ENCODE measurements at regions not wholly inside any gene's neighbourhood (a gene's known extent, or its start where the extent isn't known, plus 50 kb on each side); places are given as distances from the start of the nearest gene placed in this dataset.
"Not testable (repeated sequence)": the region's sequence is repeated elsewhere in the genome, so short reads cannot be mapped to it uniquely, and the experiment has no call there.

GRCh38 chr2:234395891-234396420 is 100.9 kb downstream of the ARL4C start:
- no peak for ATAC-seq (replicated peaks)
- Mint-ChIP-seq H3K27me3 (no peaks in the 10 kb centered on the region), H3K4me3 (no peak overlapping the region), H3K4me1 (peaks cover 50% of the 10 kb centered on the region), H3K27ac (peak overlapping the region; percentile 52), H3K36me3 (ENCODE audit: low read depth) (no peaks in the 10 kb centered on the region), H3K9me3 (no peaks in the 10 kb centered on the region)

GRCh38 chr2:234394450-234394849 is 102.4 kb downstream of the ARL4C start:
- Mint-ChIP-seq H3K27me3 (no peaks in the 10 kb centered on the region), H3K4me3 (peak overlapping the region; percentile 51), H3K4me1 (peaks cover 42% of the 10 kb centered on the region), H3K9me3 (no peaks in the 10 kb centered on the region), H3K36me3 (ENCODE audit: low read depth) (no peaks in the 10 kb centered on the region), H3K27ac (peak overlapping the region; percentile 4)
- ATAC-seq (replicated peaks): no peak

GRCh38 chr2:234393354-234393753 is 103.5 kb downstream of the ARL4C start:
- Mint-ChIP-seq H3K9me3 (no peaks in the 10 kb centered on the region), H3K27me3 (no peaks in the 10 kb centered on the region), H3K36me3 (ENCODE audit: low read depth) (no peaks in the 10 kb centered on the region), H3K27ac (peak overlapping the region; percentile 4), H3K4me3 (peak overlapping the region; percentile 51), H3K4me1 (peaks cover 36% of the 10 kb centered on the region)
- ATAC-seq (replicated peaks): no peak

GRCh38 chr2:234392041-234392615 is 104.8 kb downstream of the ARL4C start:
- ATAC-seq (replicated peaks): peak; percentile 52
- Mint-ChIP-seq H3K4me1 (peaks cover 36% of the 10 kb centered on the region), H3K9me3 (no peaks in the 10 kb centered on the region), H3K27ac (peak overlapping the region; percentile 10), H3K36me3 (ENCODE audit: low read depth) (no peaks in the 10 kb centered on the region), H3K4me3 (no peak overlapping the region), H3K27me3 (no peaks in the 10 kb centered on the region)

- H3K9me3 Mint-ChIP-seq: peaks cover 2% of the 10 kb centered on the region
- no peaks in the 10 kb centered on the region for H3K36me3 Mint-ChIP-seq (ENCODE audit: low read depth)
- H3K4me3 Mint-ChIP-seq: no peak overlapping the region
- ATAC-seq (replicated peaks): no peak
- peaks cover 36% of the 10 kb centered on the region for H3K4me1 Mint-ChIP-seq
- peak overlapping the region; percentile 10 for H3K27ac Mint-ChIP-seq
- H3K27me3 Mint-ChIP-seq: no peaks in the 10 kb centered on the region
Measured at GRCh38 chr2:234391625-234392024, 105.3 kb downstream of the ARL4C start.

- H3K4me1 Mint-ChIP-seq: peaks cover 30% of the 10 kb centered on the region
- not testable (repeated sequence) for H3K4me3 Mint-ChIP-seq; H3K27me3 Mint-ChIP-seq; H3K27ac Mint-ChIP-seq; H3K9me3 Mint-ChIP-seq; H3K36me3 Mint-ChIP-seq (ENCODE audit: low read depth); ATAC-seq (replicated peaks)
Measured at GRCh38 chr2:234389661-234390060, 107.2 kb downstream of the ARL4C start.

- no peak for ATAC-seq (replicated peaks)
- Mint-ChIP-seq H3K4me3 (no peak overlapping the region), H3K9me3 (peaks cover 3% of the 10 kb centered on the region), H3K27ac (no peak overlapping the region), H3K27me3 (no peaks in the 10 kb centered on the region), H3K36me3 (ENCODE audit: low read depth) (no peaks in the 10 kb centered on the region), H3K4me1 (peaks cover 20% of the 10 kb centered on the region)
Measured at GRCh38 chr2:234388591-234388990, 108.3 kb downstream of the ARL4C start.

- H3K4me1 Mint-ChIP-seq: peaks cover 9% of the 10 kb centered on the region
- no peak for ATAC-seq (replicated peaks)
- H3K4me3 Mint-ChIP-seq: no peak overlapping the region
- H3K9me3 Mint-ChIP-seq: peaks cover 3% of the 10 kb centered on the region
- no peaks in the 10 kb centered on the region for H3K27me3 Mint-ChIP-seq
- peak overlapping the region; percentile 9 for H3K27ac Mint-ChIP-seq
- H3K36me3 Mint-ChIP-seq (ENCODE audit: low read depth): no peaks in the 10 kb centered on the region
Measured at GRCh38 chr2:234386971-234387370, 109.9 kb downstream of the ARL4C start.

GRCh38 chr2:234382131-234382530 is 114.8 kb downstream of the ARL4C start:
- Mint-ChIP-seq H3K27me3 (no peaks in the 10 kb centered on the region), H3K4me1 (no peaks in the 10 kb centered on the region), H3K36me3 (ENCODE audit: low read depth) (no peaks in the 10 kb centered on the region), H3K27ac (no peak overlapping the region), H3K9me3 (peaks cover 3% of the 10 kb centered on the region), H3K4me3 (no peak overlapping the region)
- ATAC-seq (replicated peaks): no peak

GRCh38 chr2:234378958-234379357 is 117.9 kb downstream of the ARL4C start:
- H3K27me3 Mint-ChIP-seq; H3K36me3 Mint-ChIP-seq (ENCODE audit: low read depth); H3K9me3 Mint-ChIP-seq; ATAC-seq (replicated peaks); H3K4me3 Mint-ChIP-seq; H3K27ac Mint-ChIP-seq; H3K4me1 Mint-ChIP-seq: not testable (repeated sequence)

GRCh38 chr2:234378440-234378839 is 118.4 kb downstream of the ARL4C start:
- Mint-ChIP-seq H3K9me3 (no peaks in the 10 kb centered on the region), H3K27me3 (no peaks in the 10 kb centered on the region), H3K4me3 (no peak overlapping the region), H3K4me1 (peaks cover 2% of the 10 kb centered on the region), H3K27ac (no peak overlapping the region), H3K36me3 (ENCODE audit: low read depth) (no peaks in the 10 kb centered on the region)
- ATAC-seq (replicated peaks): no peak

GRCh38 chr2:234377761-234378391 is 119.0 kb downstream of the ARL4C start:
- H3K27me3 Mint-ChIP-seq: no peaks in the 10 kb centered on the region
- ATAC-seq (replicated peaks): no peak
- H3K4me1 Mint-ChIP-seq: peaks cover 8% of the 10 kb centered on the region
- no peak overlapping the region for H3K27ac Mint-ChIP-seq
- H3K36me3 Mint-ChIP-seq (ENCODE audit: low read depth): no peaks in the 10 kb centered on the region
- no peaks in the 10 kb centered on the region for H3K9me3 Mint-ChIP-seq
- no peak overlapping the region for H3K4me3 Mint-ChIP-seq

- H3K9me3 Mint-ChIP-seq: no peaks in the 10 kb centered on the region
- H3K36me3 Mint-ChIP-seq (ENCODE audit: low read depth): no peaks in the 10 kb centered on the region
- no peak for ATAC-seq (replicated peaks)
- no peaks in the 10 kb centered on the region for H3K27me3 Mint-ChIP-seq
- no peak overlapping the region for H3K4me3 Mint-ChIP-seq
- H3K27ac Mint-ChIP-seq: no peak overlapping the region
- peaks cover 22% of the 10 kb centered on the region for H3K4me1 Mint-ChIP-seq
Measured at GRCh38 chr2:234376229-234376628, 120.7 kb downstream of the ARL4C start.

GRCh38 chr2:234375176-234375880 is 121.6 kb downstream of the ARL4C start:
- no peaks in the 10 kb centered on the region for H3K27me3 Mint-ChIP-seq
- H3K4me1 Mint-ChIP-seq: peaks cover 24% of the 10 kb centered on the region
- no peaks in the 10 kb centered on the region for H3K9me3 Mint-ChIP-seq
- H3K27ac Mint-ChIP-seq: peak overlapping the region; percentile 10
- H3K4me3 Mint-ChIP-seq: no peak overlapping the region
- H3K36me3 Mint-ChIP-seq (ENCODE audit: low read depth): no peaks in the 10 kb centered on the region
- peak; percentile 53 for ATAC-seq (replicated peaks)

GRCh38 chr2:234374736-234375135 is 122.1 kb downstream of the ARL4C start:
- Mint-ChIP-seq H3K9me3 (no peaks in the 10 kb centered on the region), H3K27ac (no peak overlapping the region)
- ATAC-seq (replicated peaks): no peak

More at GRCh38 chr2:234374736-234375135, 122.1 kb downstream of the ARL4C start:
- Mint-ChIP-seq H3K36me3 (ENCODE audit: low read depth) (no peaks in the 10 kb centered on the region), H3K27me3 (no peaks in the 10 kb centered on the region), H3K4me1 (peaks cover 28% of the 10 kb centered on the region), H3K4me3 (no peak overlapping the region)

All from activated T-helper 17 cell treated with anti-CD3 and anti-CD28 coated beads, Interleukin-2, amount 50 U/mL, for 72 hours (primary cell).